ENCODE measurements at regions not wholly inside any gene's neighbourhood (a gene's known extent, or its start where the extent isn't known, plus 50 kb on each side); places are given as distances from the start of the nearest gene placed in this dataset.

GRCh38 chr10:120646159-120646732 lies 189.2 kb downstream of the PLPP4 start:
- Histone ChIP-seq H3K9me2 (ENCODE audit: insufficient read depth, low read length) (no peaks in the 10 kb centered on the region), H3K4me3 (ENCODE audit: low read depth, low read length, poor library complexity, severe bottlenecking) (no peak overlapping the region), H3K4me1 (ENCODE audit: insufficient read depth, low read length, poor library complexity, severe bottlenecking) (no peaks in the 10 kb centered on the region), H3K27ac (ENCODE audit: low read depth, low read length, poor library complexity, severe bottlenecking) (no peak overlapping the region), H2AFZ (ENCODE audit: low read length) (no peak overlapping the region), H3K4me2 (ENCODE audit: low read length) (no peak overlapping the region), H3K36me3 (ENCODE audit: insufficient read depth, low read length) (no peaks in the 10 kb centered on the region), H3K79me2 (ENCODE audit: insufficient read depth, low read depth, low read length) (no peaks in the 10 kb centered on the region), H3K9me3 (ENCODE audit: low read length) (no peaks in the 10 kb centered on the region), H4K20me1 (ENCODE audit: insufficient read depth, low read length) (no peaks in the 10 kb centered on the region)
- POLR2A ChIA-PET = interaction anchor here (0.6 to 0.9 kb wide), 2 partner anchors 11 to 26 kb away, joined by 3 read pairs; no protein-coding TSS in a partner anchor
- no TSS peak for BruUV-seq (replicated peaks)
- TF ChIP-seq CTCF (conservative IDR thresholded peaks at IDR 0.05; ENCODE audit: low read length) (no peak), EZH2phosphoT487 (IDR thresholded peaks at IDR 0.05; ENCODE audit: borderline replicate concordance, low read depth, low read length) (no peak)
- no peak for DNase-seq (ENCODE audit: low spot score)
- intact Hi-C loops (cut with micrococcal nuclease; ENCODE audit: unreplicated experiment) = no loop called here
- CTCF ChIA-PET (ENCODE audit: unreplicated experiment) = no interaction called here

- intact Hi-C loops (cut with micrococcal nuclease; ENCODE audit: unreplicated experiment) = no loop called here
- H3K36me3 ChIP-seq (ENCODE audit: insufficient read depth, low read length) = no peaks in the 10 kb centered on the region
- TF ChIP-seq CTCF (conservative IDR thresholded peaks at IDR 0.05; ENCODE audit: low read length) (no peak), EZH2phosphoT487 (IDR thresholded peaks at IDR 0.05; ENCODE audit: borderline replicate concordance, low read depth, low read length) (no peak)
- no peak overlapping the region for H3K27ac ChIP-seq (ENCODE audit: low read depth, low read length, poor library complexity, severe bottlenecking)
- no peak overlapping the region for H3K4me3 ChIP-seq (ENCODE audit: low read depth, low read length, poor library complexity, severe bottlenecking)
- no TSS peak for BruUV-seq (replicated peaks)
- H3K4me2 ChIP-seq (ENCODE audit: low read length) = no peak overlapping the region
- no peaks in the 10 kb centered on the region for H3K79me2 ChIP-seq (ENCODE audit: insufficient read depth, low read depth, low read length)
- CTCF ChIA-PET (ENCODE audit: unreplicated experiment) = no interaction called here
- no peaks in the 10 kb centered on the region for H3K9me2 ChIP-seq (ENCODE audit: insufficient read depth, low read length)
- no peaks in the 10 kb centered on the region for H3K9me3 ChIP-seq (ENCODE audit: low read length)
- POLR2A ChIA-PET = interaction anchor here (0.6 to 0.9 kb wide), 3 partner anchors 12 to 540 kb away, joined by 3 read pairs; no protein-coding TSS in a partner anchor
- no peaks in the 10 kb centered on the region for H3K4me1 ChIP-seq (ENCODE audit: insufficient read depth, low read length, poor library complexity, severe bottlenecking)
- no peak for DNase-seq (ENCODE audit: low spot score)
- H4K20me1 ChIP-seq (ENCODE audit: insufficient read depth, low read length) = no peaks in the 10 kb centered on the region
- H2AFZ ChIP-seq (ENCODE audit: low read length) = no peak overlapping the region
Measured at GRCh38 chr10:120646738-120647456, 189.9 kb downstream of the PLPP4 start.

Data from OCI-LY7 (cell line).